Neural progenitor cell (in vitro differentiated cells): ENCODE measurements at regions not wholly inside any gene's neighbourhood (a gene's known extent, or its start where the extent isn't known, plus 50 kb on each side); places are given as distances from the start of the nearest gene placed in this dataset.

Source experiments
- DNase-seq: peaks from one replicate; pipeline ENCODE4 v3.0.0-alpha.2; 2016; ENCODE audit warnings: low spot score
- H2AFZ ChIP-seq: fragments of 200-600 bp; sonication (generic); replicated peaks from 2 replicates; pipeline ENCODE4 v1.6.1; 2016; ENCODE audit warnings: antibody characterized with exemption
- H3F3A ChIP-seq: fragments of 200-600 bp; sonication (generic); 2 replicates; pipeline ENCODE4 v1.6.1; 2016; ENCODE audit warnings: antibody characterized with exemption, low read depth
- H3K27ac ChIP-seq: fragments of 200-600 bp; sonication (generic); 2 replicates; pipeline ENCODE4 v1.5.1; 2016; ENCODE audit warnings: mild to moderate bottlenecking
- H3K27me3 ChIP-seq: fragments of 200-600 bp; sonication (generic); 2 replicates; pipeline ENCODE4 v1.6.1; 2016; ENCODE audit warnings: mild to moderate bottlenecking, moderate library complexity
- H3K36me3 ChIP-seq: fragments of 200-600 bp; sonication (generic); 2 replicates; pipeline ENCODE4 v1.5.1; 2016
- H3K4me1 ChIP-seq: fragments of 200-600 bp; sonication (generic); 2 replicates; pipeline ENCODE4 v1.6.1; 2016; ENCODE audit warnings: mixed run types
- H3K4me2 ChIP-seq: fragments of 200-600 bp; sonication (generic); 2 replicates; pipeline ENCODE4 v1.6.1; 2016
- H3K4me3 ChIP-seq: fragments of 200-600 bp; sonication (generic); 2 replicates; pipeline ENCODE4 v1.5.1; 2016
- H3K79me2 ChIP-seq: fragments of 200-600 bp; sonication (generic); 2 replicates; pipeline ENCODE4 v1.6.1; 2016; ENCODE audit warnings: low read depth
- H3K9ac ChIP-seq: fragments of 200-600 bp; sonication (generic); 2 replicates; pipeline ENCODE4 v1.6.1; 2016
- H3K9me3 ChIP-seq: fragments of 200-600 bp; sonication (generic); 2 replicates; pipeline ENCODE4 v1.5.1; 2016; ENCODE audit warnings: low read depth
- H4K20me1 ChIP-seq: fragments of 200-600 bp; sonication (generic); 2 replicates; pipeline ENCODE4 v1.6.1; 2016; ENCODE audit warnings: low read depth
- H3K27ac Mint-ChIP-seq: 3 replicates; pipeline ENCODE4 v1.8.0; 2021; ENCODE audit warnings: mixed read lengths
- H3K27me3 Mint-ChIP-seq: 2 replicates; pipeline ENCODE4 v1.8.0; 2022; ENCODE audit warnings: low read depth, mild to moderate bottlenecking, inconsistent platforms, moderate library complexity, mixed read lengths; ENCODE audit not compliant: insufficient read depth
- H3K36me3 Mint-ChIP-seq: 3 replicates; pipeline ENCODE4 v1.8.0; 2021; ENCODE audit warnings: mixed read lengths
- H3K4me1 Mint-ChIP-seq: 3 replicates; pipeline ENCODE4 v1.8.0; 2021; ENCODE audit warnings: mixed read lengths
- H3K4me3 Mint-ChIP-seq: 3 replicates; pipeline ENCODE4 v1.8.0; 2021; ENCODE audit warnings: mild to moderate bottlenecking, moderate library complexity, mixed read lengths
- H3K9me3 Mint-ChIP-seq: 3 replicates; pipeline ENCODE4 v1.8.0; 2020; ENCODE audit warnings: mixed read lengths
- EZH2 ChIP-seq: fragments of 200-600 bp; sonication (generic); IDR thresholded peaks from 2 replicates; pipeline ENCODE4 v1.6.1; 2017; ENCODE audit warnings: antibody characterized with exemption, mild to moderate bottlenecking, moderate library complexity
- EZH2phosphoT487 ChIP-seq: fragments of 200-600 bp; sonication (generic); IDR thresholded peaks from 2 replicates; pipeline ENCODE4 v1.6.1; 2017; ENCODE audit warnings: antibody characterized with exemption
- TF ChIP-seq, protein P1 (sequence below): fragments of 200-600 bp; sonication (generic); IDR thresholded peaks from 2 replicates; pipeline ENCODE4 v1.5.1; 2017; ENCODE audit warnings: antibody characterized with exemption, mild to moderate bottlenecking

- no peak for DNase-seq
- H3K4me3 ChIP-seq: no peak overlapping the region
- H3K4me2 ChIP-seq: no peak overlapping the region
- H3K27me3 ChIP-seq: no peaks in the 10 kb centered on the region
- Mint-ChIP-seq H3K36me3 (no peaks in the 10 kb centered on the region), H3K27me3 (no peaks in the 10 kb centered on the region), H3K27ac (no peak overlapping the region), H3K4me3 (no peak overlapping the region), H3K9me3 (peaks cover 3% of the 10 kb centered on the region), H3K4me1 (no peaks in the 10 kb centered on the region)
- H3K27ac ChIP-seq: no peak overlapping the region
- no peaks in the 10 kb centered on the region for H3K79me2 ChIP-seq
- no peaks in the 10 kb centered on the region for H3K4me1 ChIP-seq
- no peaks in the 10 kb centered on the region for H3K36me3 ChIP-seq
- H4K20me1 ChIP-seq: no peaks in the 10 kb centered on the region
- H3K9me3 ChIP-seq: no peaks in the 10 kb centered on the region
- TF ChIP-seq EZH2 (no peak), EZH2phosphoT487 (no peak)
- no peak overlapping the region for H3K9ac ChIP-seq
- H3F3A ChIP-seq: no peaks in the 10 kb centered on the region
- no peak overlapping the region for H2AFZ ChIP-seq
Observed at GRCh38 chr13:37460166-37460565, 138.4 kb downstream of the POSTN start.

- Histone ChIP-seq H3K9ac (no peak overlapping the region), H2AFZ (no peak overlapping the region), H3K79me2 (no peaks in the 10 kb centered on the region), H4K20me1 (no peaks in the 10 kb centered on the region), H3K36me3 (no peaks in the 10 kb centered on the region), H3F3A (no peaks in the 10 kb centered on the region), H3K27me3 (no peaks in the 10 kb centered on the region), H3K4me3 (no peak overlapping the region), H3K4me2 (no peak overlapping the region), H3K9me3 (no peaks in the 10 kb centered on the region), H3K27ac (no peak overlapping the region), H3K4me1 (no peaks in the 10 kb centered on the region)
- Mint-ChIP-seq H3K4me3 (no peak overlapping the region), H3K9me3 (peaks cover 3% of the 10 kb centered on the region), H3K27me3 (no peaks in the 10 kb centered on the region), H3K4me1 (no peaks in the 10 kb centered on the region), H3K27ac (no peak overlapping the region), H3K36me3 (no peaks in the 10 kb centered on the region)
- no peak for DNase-seq
- TF ChIP-seq, protein P1, sequence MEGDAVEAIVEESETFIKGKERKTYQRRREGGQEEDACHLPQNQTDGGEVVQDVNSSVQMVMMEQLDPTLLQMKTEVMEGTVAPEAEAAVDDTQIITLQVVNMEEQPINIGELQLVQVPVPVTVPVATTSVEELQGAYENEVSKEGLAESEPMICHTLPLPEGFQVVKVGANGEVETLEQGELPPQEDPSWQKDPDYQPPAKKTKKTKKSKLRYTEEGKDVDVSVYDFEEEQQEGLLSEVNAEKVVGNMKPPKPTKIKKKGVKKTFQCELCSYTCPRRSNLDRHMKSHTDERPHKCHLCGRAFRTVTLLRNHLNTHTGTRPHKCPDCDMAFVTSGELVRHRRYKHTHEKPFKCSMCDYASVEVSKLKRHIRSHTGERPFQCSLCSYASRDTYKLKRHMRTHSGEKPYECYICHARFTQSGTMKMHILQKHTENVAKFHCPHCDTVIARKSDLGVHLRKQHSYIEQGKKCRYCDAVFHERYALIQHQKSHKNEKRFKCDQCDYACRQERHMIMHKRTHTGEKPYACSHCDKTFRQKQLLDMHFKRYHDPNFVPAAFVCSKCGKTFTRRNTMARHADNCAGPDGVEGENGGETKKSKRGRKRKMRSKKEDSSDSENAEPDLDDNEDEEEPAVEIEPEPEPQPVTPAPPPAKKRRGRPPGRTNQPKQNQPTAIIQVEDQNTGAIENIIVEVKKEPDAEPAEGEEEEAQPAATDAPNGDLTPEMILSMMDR: no peak
Observed at GRCh38 chr13:37457612-37458011, 141.0 kb downstream of the POSTN start.

- H3K4me1 ChIP-seq: no peaks in the 10 kb centered on the region
- no peak overlapping the region for H3K4me2 ChIP-seq
- no peaks in the 10 kb centered on the region for H4K20me1 ChIP-seq
- H2AFZ ChIP-seq: no peak overlapping the region
- Mint-ChIP-seq H3K4me1 (no peaks in the 10 kb centered on the region), H3K4me3 (no peak overlapping the region), H3K9me3 (peaks cover 3% of the 10 kb centered on the region), H3K27ac (no peak overlapping the region), H3K27me3 (no peaks in the 10 kb centered on the region), H3K36me3 (no peaks in the 10 kb centered on the region)
- H3K27me3 ChIP-seq: no peaks in the 10 kb centered on the region
- H3K79me2 ChIP-seq: no peaks in the 10 kb centered on the region
- no peak overlapping the region for H3K9ac ChIP-seq
- TF ChIP-seq EZH2: no peak
- TF ChIP-seq, protein P1: no peak
- no peak for TF ChIP-seq EZH2phosphoT487
- H3K36me3 ChIP-seq: no peaks in the 10 kb centered on the region
- no peak overlapping the region for H3K4me3 ChIP-seq
- no peaks in the 10 kb centered on the region for H3K9me3 ChIP-seq
- DNase-seq: no peak
- H3F3A ChIP-seq: no peaks in the 10 kb centered on the region
- H3K27ac ChIP-seq: no peak overlapping the region
Observed at GRCh38 chr13:37456506-37456905, 142.1 kb downstream of the POSTN start.

DNA sequence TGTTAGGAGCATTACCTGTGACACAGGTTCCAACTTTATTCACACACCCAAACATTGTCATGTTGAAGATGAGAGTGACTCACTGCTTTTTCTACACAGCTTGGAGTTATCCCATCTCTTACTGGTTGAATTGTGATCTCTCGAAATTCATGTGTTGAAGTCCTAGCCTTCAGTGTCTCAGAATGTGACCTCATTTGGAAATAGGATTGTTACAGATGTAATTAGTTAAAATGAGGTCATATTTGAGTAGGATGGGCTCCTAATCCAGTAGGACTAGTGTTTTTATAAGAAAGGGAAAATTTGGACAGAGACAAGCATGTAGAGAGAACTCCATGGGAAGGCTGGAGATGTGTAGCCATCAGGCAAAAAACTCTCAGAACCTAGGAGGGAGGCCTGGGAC, 142.5 kb downstream of the POSTN start:
- Mint-ChIP-seq H3K27ac (no peak overlapping the region), H3K4me3 (no peak overlapping the region), H3K36me3 (no peaks in the 10 kb centered on the region), H3K27me3 (no peaks in the 10 kb centered on the region), H3K9me3 (peaks cover 3% of the 10 kb centered on the region), H3K4me1 (no peaks in the 10 kb centered on the region)
- no peak overlapping the region for H3K4me2 ChIP-seq
- H3K36me3 ChIP-seq: no peaks in the 10 kb centered on the region
- no peaks in the 10 kb centered on the region for H3K4me1 ChIP-seq
- no peak for DNase-seq
- no peak overlapping the region for H3K9ac ChIP-seq
- H3K27me3 ChIP-seq: no peaks in the 10 kb centered on the region
- H3K9me3 ChIP-seq: no peaks in the 10 kb centered on the region
- no peak overlapping the region for H3K27ac ChIP-seq
- H3K4me3 ChIP-seq: no peak overlapping the region
- no peak overlapping the region for H2AFZ ChIP-seq
- H3F3A ChIP-seq: no peaks in the 10 kb centered on the region
- TF ChIP-seq, protein P1: no peak
- TF ChIP-seq EZH2phosphoT487: no peak
- TF ChIP-seq EZH2: no peak
- no peaks in the 10 kb centered on the region for H4K20me1 ChIP-seq
- no peaks in the 10 kb centered on the region for H3K79me2 ChIP-seq
